NCI-H2171 (cell line): ENCODE measurements at regions not wholly inside any gene's neighbourhood (a gene's known extent, or its start where the extent isn't known, plus 50 kb on each side); places are given as distances from the start of the nearest gene placed in this dataset.
"Not testable (repeated sequence)": the region's sequence is repeated elsewhere in the genome, so short reads cannot be mapped to it uniquely, and the experiment has no call there.

Source experiments
- DNase-seq: peaks from one replicate; lab custom pipeline; 2025; lab: John Stamatoyannopoulos, UW

DNA sequence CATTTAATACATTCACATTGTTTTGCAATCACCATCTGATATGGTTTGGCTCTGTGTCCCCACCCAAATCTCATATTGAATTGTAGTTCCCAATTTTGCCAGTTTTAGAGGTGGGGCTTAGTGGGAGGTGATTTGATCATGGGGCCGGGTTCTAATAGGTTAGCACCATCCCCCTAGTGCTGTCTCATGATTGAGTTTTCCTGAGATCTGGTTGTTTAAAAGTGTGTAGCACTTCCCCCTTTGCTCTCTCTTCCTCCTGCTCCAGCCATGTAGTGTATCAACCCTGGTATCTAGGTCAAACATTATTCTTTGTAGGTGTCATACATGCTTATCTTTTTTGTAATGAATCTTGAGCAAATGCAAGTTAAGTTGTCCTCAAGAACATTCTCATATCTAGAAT, 83.3 kb upstream of the KIT start:
- no peak for DNase-seq

DNA sequence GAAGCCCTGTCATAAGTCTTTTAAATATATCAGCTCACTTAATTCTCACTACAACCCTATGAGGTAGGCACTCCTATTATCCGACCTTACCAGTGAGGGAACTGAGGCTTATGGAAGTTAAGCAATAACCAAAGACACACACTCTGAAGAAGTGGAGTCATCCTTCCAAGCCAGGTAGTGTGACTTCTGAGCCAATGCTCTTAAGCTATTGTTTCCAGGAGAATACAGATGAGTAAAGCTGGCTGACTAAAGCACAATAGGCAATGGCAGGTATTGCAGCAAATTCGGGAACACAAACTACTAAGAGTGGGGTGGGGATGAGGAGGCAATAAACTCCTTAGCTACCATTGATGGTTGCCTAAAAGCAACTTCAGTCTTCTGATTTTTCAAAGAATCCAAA, 81.8 kb upstream of the KIT start:
- DNase-seq, result no peak

DNA sequence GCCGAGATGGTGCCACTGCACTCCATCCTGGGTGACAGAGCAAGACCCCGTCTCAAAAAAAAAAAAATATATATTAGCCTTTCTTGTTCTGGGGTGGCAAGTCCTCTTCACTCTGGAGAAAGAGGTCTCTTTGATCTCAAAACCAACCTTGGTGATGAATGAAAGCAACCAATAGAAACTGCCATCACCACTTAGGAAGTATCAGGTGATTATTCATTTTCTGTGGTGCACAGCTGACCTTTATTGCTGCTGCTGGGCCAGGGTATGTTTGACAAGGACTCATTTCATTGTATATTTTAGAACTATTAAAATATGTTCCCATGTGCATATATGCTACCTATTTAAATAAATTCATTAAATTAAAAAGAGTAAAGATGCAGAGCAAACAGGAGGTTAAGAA, 76.0 kb upstream of the KIT start:
- no peak for DNase-seq

DNA sequence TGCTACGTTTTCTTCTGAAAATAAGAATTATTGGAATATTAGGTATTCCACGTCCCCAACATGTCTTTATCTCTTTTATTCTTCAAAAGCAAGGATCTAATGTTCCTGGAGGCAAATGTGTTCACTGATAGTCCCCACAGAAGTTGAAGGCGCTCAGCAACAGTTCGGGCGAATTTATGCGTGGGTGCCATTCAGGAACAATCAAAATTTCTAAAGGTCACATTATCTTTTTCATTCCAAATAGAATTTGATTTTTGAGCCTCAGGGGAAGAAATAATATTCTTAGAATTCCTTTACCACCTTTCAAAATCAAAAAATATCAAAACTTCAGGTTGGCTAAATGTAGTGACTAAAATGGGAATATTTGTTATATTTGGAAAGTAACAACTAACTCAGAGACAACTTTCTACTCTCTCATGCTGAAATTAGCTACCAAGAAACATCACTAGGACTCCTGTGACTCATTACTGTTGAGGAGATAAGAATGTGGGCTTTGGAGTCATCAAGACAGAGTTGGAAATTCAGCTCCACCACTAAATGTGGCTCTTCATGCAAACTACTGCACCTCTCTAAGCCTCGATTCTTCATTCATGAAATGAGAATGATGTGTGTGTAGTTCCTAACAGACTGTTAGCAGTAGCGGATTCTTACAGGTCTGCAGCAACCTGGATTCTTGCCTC, 72.3 kb upstream of the KIT start:
- DNase-seq, result no peak

DNA sequence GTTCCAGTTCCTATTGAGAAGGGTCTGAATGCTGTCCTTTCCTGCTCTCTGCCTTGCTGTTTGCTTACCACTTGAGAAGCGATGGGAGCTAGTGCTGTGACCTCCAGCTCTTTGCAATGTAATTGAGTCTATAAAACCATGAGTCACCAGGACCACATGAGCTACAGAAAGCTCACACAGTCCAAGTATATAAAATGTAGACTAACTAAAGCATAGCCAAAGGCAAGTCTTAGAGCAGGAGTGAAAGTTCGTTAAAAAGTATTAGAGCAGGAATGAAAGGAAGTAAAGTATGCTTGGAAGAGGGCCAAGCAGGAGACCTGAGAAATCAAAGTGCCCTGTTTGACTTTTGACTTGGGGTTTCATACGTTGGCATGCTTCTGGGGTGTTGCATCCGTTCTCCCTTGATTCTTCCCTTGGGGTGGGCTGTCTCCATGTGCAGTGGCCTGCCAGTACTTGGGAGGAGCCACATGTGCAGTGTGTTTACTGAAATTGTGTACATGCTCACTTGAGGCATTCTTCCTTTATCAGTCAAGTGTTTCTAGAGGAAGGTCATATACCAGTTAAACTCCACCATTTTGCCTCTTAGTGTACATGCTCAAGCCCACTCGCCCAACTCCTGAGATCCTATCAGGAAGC, 71.3 kb upstream of the KIT start:
- DNase-seq, result no peak

DNA sequence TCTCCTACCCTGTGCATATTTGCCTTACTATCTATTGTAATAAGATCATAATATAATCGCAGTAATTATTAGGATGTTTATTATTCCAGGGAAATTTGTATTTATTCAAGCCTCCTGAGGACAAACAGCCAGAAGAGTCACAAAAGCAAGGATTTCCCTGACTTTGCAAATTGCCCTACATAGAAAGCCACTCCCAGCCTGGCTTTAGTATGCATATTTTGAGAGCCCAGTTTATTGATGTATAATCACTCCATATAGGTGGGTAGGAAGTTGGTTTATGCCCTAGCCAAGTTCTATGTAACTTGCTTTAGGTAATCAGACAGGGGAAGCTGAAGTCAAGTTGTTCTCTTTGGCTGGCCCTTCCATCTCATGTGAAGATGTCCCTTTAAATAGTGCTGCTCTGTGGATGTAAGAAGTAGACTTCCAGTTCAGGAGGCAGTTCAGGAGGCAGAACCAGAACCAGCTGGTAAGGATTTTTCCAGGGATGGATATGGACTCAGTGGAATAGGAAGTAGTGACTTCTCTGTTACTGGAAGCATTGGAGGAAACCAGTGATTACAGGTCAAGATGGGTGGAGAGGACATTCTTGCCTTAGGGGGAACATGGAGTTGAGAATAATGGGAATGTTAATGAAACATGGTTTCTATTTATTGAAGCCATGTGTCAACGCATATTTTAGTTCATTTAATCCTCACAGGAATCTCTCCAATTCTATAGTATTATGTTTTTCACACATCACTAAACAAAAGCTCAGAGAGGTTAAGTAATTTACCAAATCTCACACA, 70.5 kb upstream of the KIT start:
- DNase-seq, result no peak

DNA sequence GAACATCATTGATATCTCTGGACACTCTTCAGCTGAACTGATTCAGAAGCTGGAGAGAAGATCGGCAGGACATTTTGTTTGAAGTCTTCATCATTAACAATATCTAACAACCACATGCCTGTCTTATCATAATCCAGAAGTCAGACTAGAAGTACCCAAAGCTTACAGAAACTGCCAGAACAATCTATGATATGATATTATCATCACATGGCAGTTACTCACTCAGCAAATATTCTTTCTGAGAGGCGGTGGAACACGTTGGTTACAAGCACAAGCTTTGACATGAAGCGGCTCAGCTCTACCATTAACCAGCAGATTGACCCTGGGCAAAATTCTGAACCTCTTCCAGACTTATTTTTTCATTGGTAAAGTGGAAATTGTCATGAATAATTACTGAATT, 69.4 kb upstream of the KIT start:
- DNase-seq, result no peak

DNA sequence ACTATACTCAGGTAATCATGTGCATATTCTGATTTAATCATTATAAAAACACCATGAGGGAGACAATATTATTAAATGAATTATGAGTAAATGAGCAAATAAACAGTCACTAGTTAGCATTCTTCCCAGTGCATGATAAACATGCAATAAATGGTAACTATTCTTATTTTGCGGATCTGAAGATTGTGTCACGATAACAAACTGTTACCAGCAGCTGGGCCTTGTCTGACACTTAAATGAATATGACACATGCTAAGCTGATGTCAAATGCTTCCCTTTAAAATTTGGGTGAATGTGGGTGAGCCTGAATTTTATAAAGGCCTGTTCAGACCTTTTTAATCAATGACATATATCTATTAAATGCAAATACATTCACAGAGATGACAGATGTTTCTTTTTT, 68.2 kb upstream of the KIT start:
- DNase-seq, result no peak

DNA sequence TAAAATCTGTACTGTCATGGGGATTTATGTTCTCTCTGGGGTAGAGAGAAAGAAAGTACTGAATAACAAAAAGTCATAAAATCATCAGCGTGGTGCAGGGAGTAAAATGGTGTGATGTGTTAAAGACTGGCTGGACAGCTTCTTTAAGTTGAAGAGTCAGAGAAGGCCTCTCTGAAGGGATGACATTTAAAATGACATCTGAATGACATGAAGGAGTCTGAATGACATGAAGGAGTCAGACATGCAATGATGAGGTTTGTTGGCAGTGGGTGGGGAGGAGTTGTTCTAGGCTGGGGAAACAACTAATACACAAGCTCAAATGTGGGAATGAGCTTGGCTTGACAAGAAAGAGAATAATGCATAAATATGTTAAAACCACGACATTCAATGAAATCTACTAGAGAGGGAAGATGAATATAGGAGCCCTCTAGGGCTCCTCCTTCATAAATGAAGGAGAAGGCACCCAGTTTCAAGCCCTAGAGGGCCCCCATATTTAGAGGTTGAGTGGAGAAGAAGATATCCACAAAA, 63.9 kb upstream of the KIT start:
- no peak for DNase-seq

DNA sequence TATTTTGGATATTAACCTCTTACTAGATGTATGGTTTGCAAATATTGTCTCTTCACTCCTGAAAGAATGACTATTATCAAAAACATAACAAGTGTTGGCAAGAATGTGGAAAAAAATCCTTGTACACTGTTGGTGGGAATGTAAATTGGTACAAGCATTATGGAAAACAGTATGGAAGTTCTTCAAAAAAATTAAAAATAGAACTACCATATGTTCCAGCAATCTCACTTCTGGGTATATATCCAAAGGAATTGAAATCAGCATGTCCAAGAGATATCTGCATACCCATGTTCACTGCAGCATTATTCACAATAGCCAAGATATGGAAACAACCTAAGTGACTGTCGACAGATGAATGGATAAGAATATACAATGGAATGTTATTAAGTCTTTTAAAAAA, 61.6 kb upstream of the KIT start:
- DNase-seq, result no peak

DNA sequence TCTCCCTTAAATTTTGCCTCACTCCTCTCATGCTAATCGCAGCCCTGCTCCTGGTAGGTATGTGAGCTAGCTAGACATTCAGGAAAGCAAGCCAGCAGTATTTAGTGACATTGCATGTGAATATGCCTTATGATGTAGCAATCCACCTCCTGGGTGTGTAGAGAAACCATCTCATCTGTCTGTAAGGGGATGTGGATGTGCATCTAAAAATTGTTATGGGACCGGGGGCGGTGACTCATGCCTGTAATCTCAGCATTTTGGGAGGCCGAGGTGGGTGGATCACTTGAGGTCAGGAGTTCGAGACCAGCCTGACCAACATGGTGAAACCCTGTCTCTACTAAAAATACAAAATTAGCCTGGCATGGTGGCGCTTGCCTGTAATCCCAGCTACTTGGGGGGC, 60.1 kb upstream of the KIT start:
- not testable (repeated sequence) for DNase-seq

DNA sequence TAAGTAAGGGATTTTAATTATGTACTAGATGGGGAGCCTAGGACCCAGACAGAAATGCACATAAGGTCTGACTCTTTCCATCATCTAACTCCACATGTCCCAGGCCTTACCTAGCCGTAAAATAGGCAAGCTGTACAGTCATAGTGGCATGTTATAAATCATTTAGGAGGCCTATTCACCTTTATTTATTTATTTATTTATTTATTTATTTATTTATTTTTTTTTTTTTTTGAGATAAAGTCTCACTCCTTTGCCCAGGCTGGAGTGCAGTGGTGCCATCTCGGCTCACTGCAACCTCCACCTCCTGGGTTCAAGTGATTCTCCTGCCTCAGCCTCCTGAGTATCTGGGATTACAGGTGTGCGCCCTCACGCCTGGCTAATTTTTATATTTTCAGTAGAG, 55.6 kb upstream of the KIT start:
- DNase-seq, result not testable (repeated sequence)

DNA sequence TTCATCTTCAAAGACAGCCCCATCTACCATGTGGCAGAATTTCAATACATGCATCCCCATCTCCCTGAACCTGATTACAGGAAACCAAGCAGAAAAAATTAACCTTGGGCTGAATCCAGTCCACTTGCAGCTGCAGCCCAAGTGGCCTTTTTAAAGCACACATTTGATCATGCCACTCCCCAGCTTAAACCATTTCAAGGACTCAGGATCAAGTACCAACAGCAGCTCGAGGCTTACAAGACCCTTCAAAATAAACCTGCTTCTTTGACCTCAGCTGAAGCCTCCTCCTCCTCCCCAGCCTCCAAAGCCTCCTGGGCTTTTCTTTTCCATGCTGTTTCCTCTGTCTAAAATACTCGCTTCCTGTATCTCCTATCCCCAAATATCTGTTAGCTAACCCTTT, 50.7 kb upstream of the KIT start:
- DNase-seq, result no peak

DNA sequence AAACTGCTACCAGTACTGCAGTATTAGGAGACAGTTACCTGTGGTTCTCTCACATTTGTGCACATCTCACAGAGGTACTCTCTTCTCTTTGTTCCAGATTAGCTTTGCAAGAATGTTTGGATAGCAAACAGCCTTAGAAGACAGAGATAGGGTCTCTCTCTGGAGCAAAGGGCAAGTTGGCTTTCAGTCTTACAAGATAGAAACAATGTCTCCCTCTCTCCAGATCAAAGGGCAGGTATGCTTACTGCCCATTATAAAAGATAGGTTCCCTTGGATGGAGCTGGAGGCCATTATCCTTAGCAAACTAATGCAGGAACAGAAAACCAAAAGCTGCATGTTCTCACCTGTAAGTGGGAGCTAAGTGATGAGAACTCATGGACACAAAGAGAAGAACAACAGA, 50.2 kb upstream of the KIT start:
- no peak for DNase-seq
